ENCODE measurements at regions not wholly inside any gene's neighbourhood (a gene's known extent, or its start where the extent isn't known, plus 50 kb on each side); places are given as distances from the start of the nearest gene placed in this dataset.

GRCh38 chr20:62527781-62528180 lies 52.0 kb upstream of the GATA5 start:
- WGBS, 2 donors, result 90 to 93% methylated on average over 20 of the region's 20 CpGs
- TF ChIP-seq CTCF (IDR thresholded peaks at IDR 0.05) (no peak), POLR2A (IDR thresholded peaks at IDR 0.05) (no peak)
- Histone ChIP-seq H3K9me3 (no peaks in the 10 kb centered on the region), H3K36me3 (no peaks in the 10 kb centered on the region), H3K27me3 (no peaks in the 10 kb centered on the region), H3K27ac (no peak overlapping the region), H3K4me1 (no peaks in the 10 kb centered on the region), H3K4me3 (replicated peaks in 1 of 3) (no peak overlapping the region)
- DNase-seq, result no peak
- intact Hi-C loops (cut with DNase I), result no loop called here

GRCh38 chr20:62528983-62529891 lies 53.4 kb upstream of the GATA5 start:
- no peaks in the 10 kb centered on the region for H3K4me1 ChIP-seq
- no peaks in the 10 kb centered on the region for H3K36me3 ChIP-seq
- no peak overlapping the region for H3K4me3 ChIP-seq (replicated peaks in 1 of 3)
- intact Hi-C loops (cut with DNase I), result no loop called here
- no peak for TF ChIP-seq CTCF (IDR thresholded peaks at IDR 0.05)
- WGBS, 2 donors, result 81 to 85% methylated on average over 11 to 23 of the region's 25 CpGs
- DNase-seq, result no peak
- no peaks in the 10 kb centered on the region for H3K9me3 ChIP-seq
- no peaks in the 10 kb centered on the region for H3K27me3 ChIP-seq
- H3K27ac ChIP-seq, result no peak overlapping the region

- Histone ChIP-seq H3K27me3 (no peaks in the 10 kb centered on the region), H3K27ac (no peak overlapping the region), H3K4me3 (replicated peaks in 1 of 3) (no peak overlapping the region), H3K4me1 (no peaks in the 10 kb centered on the region), H3K9me3 (no peaks in the 10 kb centered on the region), H3K36me3 (no peaks in the 10 kb centered on the region)
- TF ChIP-seq CTCF (IDR thresholded peaks at IDR 0.05), result no peak
- TF ChIP-seq POLR2A (IDR thresholded peaks at IDR 0.05), result no peak
- no peak for DNase-seq
- 36 to 60% methylated on average over 10 to 17 of the region's 25 CpGs for WGBS, 2 donors
- intact Hi-C loops (cut with DNase I), result no loop called here
These were observed 54.3 kb upstream of the GATA5 start for GRCh38 chr20:62529896-62530642.

- Histone ChIP-seq H3K4me1 (no peaks in the 10 kb centered on the region), H3K4me3 (replicated peaks in 1 of 3) (no peak overlapping the region), H3K36me3 (no peaks in the 10 kb centered on the region), H3K27ac (no peak overlapping the region), H3K9me3 (no peaks in the 10 kb centered on the region), H3K27me3 (no peaks in the 10 kb centered on the region)
- no peak for DNase-seq
- no peak for TF ChIP-seq CTCF (IDR thresholded peaks at IDR 0.05)
- no peak for TF ChIP-seq POLR2A (IDR thresholded peaks at IDR 0.05)
- WGBS, 2 donors, result 84% methylated on average over 16 of the region's 16 CpGs
- intact Hi-C loops (cut with DNase I), result no loop called here
These were observed 54.8 kb upstream of the GATA5 start for GRCh38 chr20:62530643-62531032.
